HL-60 (cell line): ENCODE measurements at regions not wholly inside any gene's neighbourhood (a gene's known extent, or its start where the extent isn't known, plus 50 kb on each side); places are given as distances from the start of the nearest gene placed in this dataset.

Experiments used
- POLR2AphosphoS5 ChIP-seq: IDR thresholded peaks from 2 replicates; pipeline ENCODE4 v1.6.1; 2012; ENCODE audit warnings: low read depth
- TF ChIP-seq, protein P1 (sequence below): IDR thresholded peaks from one replicate; pipeline ENCODE4 v1.5.1; 2011; ENCODE audit warnings: low read length, control low read depth, inconsistent platforms; ENCODE audit not compliant: insufficient read depth

DNA sequence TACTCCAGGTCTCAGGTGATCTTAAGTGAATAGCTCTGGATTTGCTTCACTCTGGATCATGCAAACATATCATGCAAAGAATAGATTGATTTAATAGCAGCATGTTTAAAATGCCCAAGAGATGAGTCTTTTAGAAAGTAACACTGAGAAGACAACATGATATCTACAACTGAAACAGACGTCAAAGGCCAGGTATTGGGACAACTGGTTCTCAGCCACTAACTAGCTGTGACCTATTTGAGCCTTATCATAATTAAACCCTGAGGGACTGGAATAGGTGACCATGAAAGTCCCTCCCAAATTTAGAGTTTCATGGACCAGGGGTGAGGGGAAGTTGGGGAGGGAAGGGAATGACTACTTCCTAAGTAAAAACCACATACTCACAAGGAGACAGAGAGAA, 95.7 kb downstream of the NIBAN1 start:
- TF ChIP-seq, protein P1, sequence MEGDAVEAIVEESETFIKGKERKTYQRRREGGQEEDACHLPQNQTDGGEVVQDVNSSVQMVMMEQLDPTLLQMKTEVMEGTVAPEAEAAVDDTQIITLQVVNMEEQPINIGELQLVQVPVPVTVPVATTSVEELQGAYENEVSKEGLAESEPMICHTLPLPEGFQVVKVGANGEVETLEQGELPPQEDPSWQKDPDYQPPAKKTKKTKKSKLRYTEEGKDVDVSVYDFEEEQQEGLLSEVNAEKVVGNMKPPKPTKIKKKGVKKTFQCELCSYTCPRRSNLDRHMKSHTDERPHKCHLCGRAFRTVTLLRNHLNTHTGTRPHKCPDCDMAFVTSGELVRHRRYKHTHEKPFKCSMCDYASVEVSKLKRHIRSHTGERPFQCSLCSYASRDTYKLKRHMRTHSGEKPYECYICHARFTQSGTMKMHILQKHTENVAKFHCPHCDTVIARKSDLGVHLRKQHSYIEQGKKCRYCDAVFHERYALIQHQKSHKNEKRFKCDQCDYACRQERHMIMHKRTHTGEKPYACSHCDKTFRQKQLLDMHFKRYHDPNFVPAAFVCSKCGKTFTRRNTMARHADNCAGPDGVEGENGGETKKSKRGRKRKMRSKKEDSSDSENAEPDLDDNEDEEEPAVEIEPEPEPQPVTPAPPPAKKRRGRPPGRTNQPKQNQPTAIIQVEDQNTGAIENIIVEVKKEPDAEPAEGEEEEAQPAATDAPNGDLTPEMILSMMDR = no peak
- TF ChIP-seq POLR2AphosphoS5 = no peak
